ENCODE measurements at regions not wholly inside any gene's neighbourhood (a gene's known extent, or its start where the extent isn't known, plus 50 kb on each side); places are given as distances from the start of the nearest gene placed in this dataset.

DNA sequence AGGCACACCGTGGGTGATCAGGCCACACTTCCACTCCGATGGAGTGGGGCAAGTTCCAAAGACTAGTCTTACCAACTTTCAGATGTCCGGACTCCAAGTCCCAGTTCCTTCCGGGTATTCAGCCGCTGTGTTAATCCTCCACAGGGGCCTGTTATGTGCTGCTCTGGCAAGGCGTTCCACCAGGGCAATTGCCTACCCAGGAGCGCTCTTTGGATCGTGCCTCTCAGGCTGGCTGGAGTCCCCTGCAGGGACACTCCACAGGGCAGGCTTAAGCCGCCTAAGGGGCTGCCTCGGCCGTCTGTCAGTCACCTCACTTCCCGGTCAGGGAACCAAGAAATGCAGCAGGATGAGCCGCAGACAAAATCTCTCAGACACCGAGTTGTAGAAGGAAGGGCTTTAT, 118.7 kb upstream of the CCNG1 start:
- TF ChIP-seq FOXM1 (IDR thresholded peaks at IDR 0.05; ENCODE audit: borderline replicate concordance) = no peak
- no peak for TF ChIP-seq BHLHE40 (IDR thresholded peaks at IDR 0.05; ENCODE audit: borderline replicate concordance)
- TF ChIP-seq ELF4 (IDR thresholded peaks at IDR 0.05) = no peak
- no peak for TF ChIP-seq FOXK2 (IDR thresholded peaks at IDR 0.05)
- TF ChIP-seq FOXA1 (IDR thresholded peaks at IDR 0.05) = no peak
- TF ChIP-seq, protein P1, sequence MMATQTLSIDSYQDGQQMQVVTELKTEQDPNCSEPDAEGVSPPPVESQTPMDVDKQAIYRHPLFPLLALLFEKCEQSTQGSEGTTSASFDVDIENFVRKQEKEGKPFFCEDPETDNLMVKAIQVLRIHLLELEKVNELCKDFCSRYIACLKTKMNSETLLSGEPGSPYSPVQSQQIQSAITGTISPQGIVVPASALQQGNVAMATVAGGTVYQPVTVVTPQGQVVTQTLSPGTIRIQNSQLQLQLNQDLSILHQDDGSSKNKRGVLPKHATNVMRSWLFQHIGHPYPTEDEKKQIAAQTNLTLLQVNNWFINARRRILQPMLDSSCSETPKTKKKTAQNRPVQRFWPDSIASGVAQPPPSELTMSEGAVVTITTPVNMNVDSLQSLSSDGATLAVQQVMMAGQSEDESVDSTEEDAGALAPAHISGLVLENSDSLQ (IDR thresholded peaks at IDR 0.05) = no peak
- no peak for TF ChIP-seq ARNT (IDR thresholded peaks at IDR 0.05)
- TF ChIP-seq TARDBP (IDR thresholded peaks at IDR 0.05) = no peak
- no peak for TF ChIP-seq CTBP1 (IDR thresholded peaks at IDR 0.05; ENCODE audit: borderline replicate concordance)
- TF ChIP-seq HDGF (IDR thresholded peaks at IDR 0.05; ENCODE audit: borderline replicate concordance) = no peak
- TF ChIP-seq ZNF384 (IDR thresholded peaks at IDR 0.05) = no peak
- no peak for TF ChIP-seq NFRKB (IDR thresholded peaks at IDR 0.05)

All from HEK293T (cell line).